CD4-positive, alpha-beta T cell treated with Interleukin-6 at 100 ng/mL for 8 hours (primary cell): ENCODE measurements at regions not wholly inside any gene's neighbourhood (a gene's known extent, or its start where the extent isn't known, plus 50 kb on each side); places are given as distances from the start of the nearest gene placed in this dataset.
"Not testable (repeated sequence)": the region's sequence is repeated elsewhere in the genome, so short reads cannot be mapped to it uniquely, and the experiment has no call there.

Experiments used
- DNase-seq: peaks from one replicate; pipeline ENCODE4 v3.0.0-alpha.2; 2020; ENCODE audit warnings: mixed read lengths, low spot score

- no peak for DNase-seq
Observed at GRCh38 chr20:57999465-58000111, 228.9 kb downstream of the ANKRD60 start.

DNA sequence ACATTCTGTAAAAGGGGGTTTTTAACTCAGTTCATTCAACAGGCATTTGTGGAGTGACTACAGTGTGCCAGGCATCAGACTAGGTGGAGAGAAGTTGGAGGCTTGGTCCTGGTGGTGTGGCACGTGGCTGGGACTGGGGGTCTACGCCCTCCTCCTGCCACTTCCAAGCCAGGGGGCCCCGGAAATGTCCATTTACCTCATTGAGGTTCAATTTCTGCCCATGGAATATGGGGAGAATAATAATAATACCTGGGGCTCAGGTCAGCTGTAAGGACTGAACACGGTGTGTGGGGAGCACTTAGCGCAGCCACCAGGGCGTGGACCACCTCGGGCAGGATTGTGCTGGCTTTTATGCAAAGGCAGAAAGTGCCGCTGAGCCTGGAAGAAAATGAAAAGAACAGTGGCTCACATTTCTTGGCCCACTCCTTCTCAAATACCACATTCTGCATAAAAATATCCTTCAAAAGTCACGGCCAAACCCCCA, 229.4 kb downstream of the ANKRD60 start:
- no peak for DNase-seq

- no peak for DNase-seq
Observed at GRCh38 chr20:57998276-57998675, 230.2 kb downstream of the ANKRD60 start.

GRCh38 chr20:57996936-57997890, 231.2 kb downstream of the ANKRD60 start:
- no peak for DNase-seq

DNA sequence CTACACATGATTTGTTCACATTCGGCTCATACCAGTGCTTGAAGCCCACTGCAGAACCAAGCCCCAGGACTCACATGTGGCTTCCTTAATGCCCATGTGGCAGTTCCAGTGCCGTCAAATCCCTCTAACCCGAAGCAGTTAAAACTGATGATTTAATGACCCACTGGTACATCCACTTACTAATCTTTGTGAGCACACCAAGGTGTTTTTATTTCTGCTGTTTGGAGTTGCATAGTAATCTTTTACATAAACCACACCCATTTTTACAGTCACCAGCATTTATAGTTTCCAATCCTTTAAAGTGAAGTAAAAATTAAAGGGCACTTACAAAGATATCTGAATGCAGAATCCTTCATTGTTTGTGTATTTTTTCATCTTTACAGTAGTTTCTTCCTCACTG, 232.0 kb downstream of the ANKRD60 start:
- DNase-seq, result no peak

DNA sequence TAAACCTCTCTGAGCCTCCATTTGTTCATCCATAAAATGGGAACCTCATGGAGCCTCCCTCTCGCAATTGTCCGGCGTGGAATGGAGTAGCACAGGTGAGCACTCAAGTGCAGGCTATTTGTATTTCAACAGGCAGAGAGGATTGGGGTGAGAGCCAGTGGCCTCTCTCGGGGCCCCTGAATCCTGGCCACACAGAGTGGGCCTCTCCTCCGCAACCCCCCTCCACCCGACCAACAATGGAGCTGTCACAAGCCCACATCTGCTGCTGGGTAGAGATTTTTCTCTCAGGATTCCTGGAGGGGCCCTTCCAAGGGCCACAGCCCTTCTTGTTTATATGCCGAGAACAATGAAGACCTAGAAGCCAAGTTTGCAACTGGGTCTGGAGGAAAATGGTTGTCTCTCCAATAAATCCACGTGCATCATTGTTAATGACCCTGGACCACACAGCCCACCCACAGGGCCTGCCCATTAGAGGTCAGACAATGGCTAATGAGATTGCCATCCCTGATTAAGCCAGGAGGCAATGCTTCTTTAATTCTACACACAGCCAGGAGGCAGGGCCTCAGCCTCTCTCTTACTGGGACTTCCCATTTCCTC, 233.0 kb downstream of the ANKRD60 start:
- DNase-seq, result no peak

- no peak for DNase-seq
Observed at GRCh38 chr20:57993716-57994431, 234.6 kb downstream of the ANKRD60 start.

DNA sequence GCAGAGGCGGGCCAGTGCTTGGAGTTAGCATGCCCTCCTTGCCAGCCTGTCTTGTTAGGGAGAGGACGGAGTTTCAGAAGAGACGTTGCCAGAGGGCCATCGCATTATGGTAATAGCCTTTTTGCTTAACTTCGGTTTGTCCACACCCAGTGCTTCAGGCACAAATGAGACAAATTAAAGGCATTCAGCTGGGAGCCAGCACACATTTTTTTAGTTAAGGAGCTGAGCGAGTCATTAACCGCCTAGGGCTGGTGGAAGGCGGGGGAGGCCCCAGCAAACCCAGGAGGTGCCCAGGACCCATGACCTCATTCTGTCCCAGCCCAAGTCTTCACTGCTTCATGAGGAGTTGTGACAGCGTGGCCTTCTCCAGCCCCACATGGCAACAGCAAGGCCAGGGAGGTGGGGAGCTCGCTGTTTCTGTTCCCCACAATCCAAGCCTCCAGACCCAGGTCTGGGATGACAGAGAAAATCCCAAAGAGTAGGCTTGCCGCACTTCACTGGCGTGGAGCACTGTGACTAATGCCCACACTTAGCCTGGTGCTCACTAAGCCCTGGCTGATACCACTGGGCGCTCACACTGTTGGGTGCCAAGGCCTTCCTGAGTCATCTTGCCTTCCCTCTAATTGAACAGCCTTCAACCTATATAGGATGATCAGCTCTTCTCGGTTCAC, 237.1 kb downstream of the ANKRD60 start:
- DNase-seq, result no peak

DNA sequence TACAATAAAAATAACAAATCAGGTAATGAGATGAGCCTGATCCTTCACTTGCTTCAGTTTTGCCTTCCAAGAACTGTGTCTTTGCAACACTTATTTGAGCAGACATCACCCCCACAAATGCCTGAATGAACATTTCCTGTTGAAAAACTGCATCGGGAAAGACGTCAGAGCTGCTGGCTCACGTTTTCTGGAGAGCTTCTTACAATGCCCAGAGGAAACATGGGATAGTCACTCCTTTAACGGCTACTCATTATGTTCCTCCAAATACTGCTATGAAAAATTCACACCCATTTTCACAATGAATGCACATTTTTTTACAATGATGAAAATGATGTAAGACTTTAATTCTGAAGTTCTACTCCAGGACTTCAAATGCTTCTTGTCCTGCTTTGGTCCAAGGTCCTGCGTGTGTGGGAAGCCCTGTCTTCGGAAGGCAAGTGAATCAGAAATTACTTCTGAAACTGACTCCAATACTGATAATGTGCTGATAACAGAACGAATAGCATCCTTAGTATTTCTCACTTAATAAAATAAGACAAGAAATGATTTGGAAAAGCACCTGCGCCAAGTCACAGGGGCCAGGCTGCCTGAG, 238.0 kb downstream of the ANKRD60 start:
- DNase-seq, result no peak

GRCh38 chr20:57988828-57989227, 239.6 kb downstream of the ANKRD60 start:
- no peak for DNase-seq

DNA sequence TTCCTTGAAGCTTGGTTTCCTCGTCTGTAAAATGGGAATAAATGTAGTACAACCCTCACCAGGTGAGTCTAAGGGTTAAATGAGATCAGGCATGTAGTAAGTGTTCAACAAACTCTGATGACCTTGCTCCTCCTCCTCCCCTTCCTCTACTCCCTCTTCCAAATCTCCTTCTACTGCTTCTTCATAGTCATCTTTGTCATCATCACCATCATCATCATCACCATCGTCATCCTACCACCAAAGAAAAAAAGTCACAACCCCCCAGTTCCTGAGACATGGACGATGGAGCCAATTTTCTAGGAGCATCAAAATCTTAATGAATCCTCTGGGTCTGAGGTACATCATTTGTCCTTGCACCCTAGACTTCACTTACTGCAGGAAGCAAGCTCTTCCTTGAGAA, 240.0 kb downstream of the ANKRD60 start:
- no peak for DNase-seq

GRCh38 chr20:57987659-57988058, 240.8 kb downstream of the ANKRD60 start:
- DNase-seq, result no peak

- no peak for DNase-seq
Observed at GRCh38 chr20:57986666-57987065, 241.8 kb downstream of the ANKRD60 start.

- no peak for DNase-seq
Observed at GRCh38 chr20:57985278-57985677, 243.2 kb downstream of the ANKRD60 start.

- DNase-seq, result no peak
Observed at GRCh38 chr20:57983082-57983481, 245.4 kb downstream of the ANKRD60 start.

- DNase-seq, result no peak
Observed at GRCh38 chr20:57980506-57980905, 247.9 kb downstream of the ANKRD60 start.

GRCh38 chr20:57977569-57977968, 250.9 kb downstream of the ANKRD60 start:
- no peak for DNase-seq

DNA sequence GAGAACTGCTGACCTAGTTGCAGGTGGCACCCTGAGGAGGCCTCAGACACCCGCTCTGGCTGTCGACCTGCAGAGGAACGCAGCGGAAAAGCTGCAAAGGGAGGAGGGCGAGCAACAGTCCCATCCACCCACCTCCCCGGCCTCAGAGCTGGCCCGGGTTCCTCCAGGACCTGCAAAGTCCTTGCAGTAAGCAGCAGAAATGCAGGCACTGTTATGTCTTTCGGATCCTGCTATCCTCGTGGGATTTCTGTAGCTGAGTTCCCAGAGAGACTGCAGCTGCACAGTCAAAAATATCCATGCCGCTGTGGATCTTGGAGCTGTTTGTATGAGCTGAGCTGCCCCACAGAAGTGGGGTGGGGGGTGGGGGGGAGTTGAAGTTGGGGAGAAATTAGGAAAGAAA, 251.3 kb downstream of the ANKRD60 start:
- DNase-seq, result no peak

DNA sequence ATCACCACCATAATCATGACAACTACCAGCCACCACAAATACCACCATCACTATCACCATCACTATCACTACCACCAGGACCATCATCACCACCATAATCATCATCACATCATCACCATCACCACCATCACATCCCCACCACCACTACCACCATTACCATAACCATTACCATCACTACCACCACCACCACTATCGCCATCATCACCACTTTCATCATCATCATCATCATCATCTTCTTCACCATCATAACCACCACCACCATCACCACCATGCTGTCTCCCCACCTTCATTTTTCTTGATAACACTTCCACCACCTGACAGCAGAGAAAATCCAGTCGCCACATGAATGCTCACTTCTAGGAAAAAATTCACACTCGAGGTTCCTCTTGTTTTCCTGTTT, 253.6 kb downstream of the ANKRD60 start:
- no peak for DNase-seq

- DNase-seq, result no peak
Observed at GRCh38 chr20:57973886-57974285, 254.6 kb downstream of the ANKRD60 start.

DNA sequence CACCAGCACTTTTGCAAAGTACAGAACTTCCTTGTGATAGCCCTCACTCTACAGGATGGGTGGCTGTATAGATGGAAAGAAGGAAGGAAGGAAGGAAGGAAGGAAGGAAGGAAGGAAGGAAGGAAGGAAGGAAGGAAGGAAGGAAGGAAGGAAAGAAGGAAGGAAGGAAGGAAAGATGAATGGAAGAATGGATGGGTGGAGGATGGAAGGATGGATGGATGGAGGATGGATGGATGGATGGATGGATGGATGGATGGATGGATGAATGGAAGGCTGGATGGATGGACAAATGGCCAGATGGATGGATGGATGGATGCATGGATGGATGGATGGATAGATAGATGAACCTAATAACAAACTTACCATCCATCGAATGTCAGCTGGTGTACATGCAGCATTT, 256.9 kb downstream of the ANKRD60 start:
- DNase-seq, result not testable (repeated sequence)
